Kasumi-1 (cell line): ENCODE measurements at regions not wholly inside any gene's neighbourhood (a gene's known extent, or its start where the extent isn't known, plus 50 kb on each side); places are given as distances from the start of the nearest gene placed in this dataset.
"Not testable (repeated sequence)": the region's sequence is repeated elsewhere in the genome, so short reads cannot be mapped to it uniquely, and the experiment has no call there.

Experiments
- DNase-seq, 2 experiments: peaks; one replicate each; lab custom pipeline; 2025; lab: John Stamatoyannopoulos, UW

DNA sequence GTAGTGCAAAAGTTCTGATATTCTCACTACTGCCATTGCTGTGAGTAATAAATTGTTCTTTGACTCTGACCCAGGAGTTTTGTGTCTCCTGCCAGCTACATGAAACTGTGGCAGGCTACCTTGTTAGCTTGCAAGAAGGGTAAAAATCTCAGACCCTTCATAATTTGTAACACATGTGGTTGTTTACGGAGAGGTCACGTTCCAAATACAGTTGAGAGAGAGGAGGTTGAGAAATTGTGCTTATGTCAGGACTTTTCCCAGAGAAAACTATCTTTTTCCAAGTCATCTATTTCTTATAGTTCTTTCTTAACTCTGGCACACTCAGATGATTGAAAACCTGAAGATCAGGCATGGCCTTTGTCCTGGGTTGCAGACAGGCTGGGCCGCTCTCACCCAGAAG, 114.4 kb upstream of the SVIL start:
- no peak for DNase-seq

DNA sequence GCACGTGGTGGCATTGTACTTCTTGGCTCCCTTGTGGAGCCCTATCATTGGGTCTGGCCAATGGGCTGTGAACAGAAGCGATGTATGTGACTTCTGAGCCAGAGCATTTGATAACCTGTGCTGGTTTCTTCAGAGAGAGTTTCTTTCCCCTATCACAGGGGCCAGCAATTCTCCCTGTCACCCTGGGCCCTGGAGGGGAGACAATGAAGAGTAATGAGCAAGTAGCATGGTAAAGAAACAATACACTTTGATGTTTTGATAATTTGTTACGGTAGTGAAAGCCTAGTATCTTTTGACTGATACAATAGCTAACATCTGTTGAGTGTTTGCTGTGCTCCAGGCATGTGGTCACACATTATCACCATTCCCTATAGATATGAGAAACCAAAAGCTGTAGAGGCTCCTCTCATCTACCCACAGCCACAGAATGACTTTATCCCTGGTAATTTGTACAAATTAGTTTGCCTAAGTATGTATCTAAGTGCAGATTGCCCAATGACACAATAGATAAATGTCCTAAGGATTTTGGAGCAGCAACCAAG, 113.4 kb upstream of the SVIL start:
- no peak for DNase-seq

DNA sequence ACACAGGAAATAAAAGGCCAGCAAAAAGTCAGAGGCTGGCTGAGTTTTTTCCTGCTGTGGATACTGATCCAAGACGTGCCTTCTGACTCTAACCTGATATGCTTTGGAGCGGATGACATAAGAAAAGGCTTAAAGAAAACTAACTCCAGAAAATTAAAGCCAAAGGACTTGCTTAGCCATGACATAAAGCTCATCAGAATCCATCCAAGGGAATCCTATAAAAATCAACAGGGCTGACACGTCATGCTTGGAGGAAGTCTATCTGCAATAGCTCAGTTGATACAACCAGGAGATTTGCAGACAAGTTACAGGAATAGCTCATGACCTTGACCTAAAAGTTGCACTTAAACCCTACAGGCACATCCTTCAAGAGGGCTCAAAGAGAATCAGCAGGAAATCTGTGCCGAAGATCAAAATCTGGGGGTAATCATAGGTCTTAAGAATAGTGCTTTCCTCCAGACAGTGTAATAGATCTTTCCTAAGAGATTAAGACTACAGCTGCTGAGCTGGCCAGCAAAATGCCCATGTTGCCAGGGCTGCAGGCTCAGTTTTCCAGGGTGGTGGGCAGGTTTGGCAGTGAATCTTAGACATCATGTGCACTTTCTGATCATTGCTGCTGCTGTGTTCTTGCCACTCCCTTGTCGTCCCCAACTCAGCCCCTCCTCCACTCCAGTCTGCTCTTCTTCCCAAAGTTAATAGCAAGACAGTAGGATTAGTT, 111.5 kb upstream of the SVIL start:
- DNase-seq: no peak

DNA sequence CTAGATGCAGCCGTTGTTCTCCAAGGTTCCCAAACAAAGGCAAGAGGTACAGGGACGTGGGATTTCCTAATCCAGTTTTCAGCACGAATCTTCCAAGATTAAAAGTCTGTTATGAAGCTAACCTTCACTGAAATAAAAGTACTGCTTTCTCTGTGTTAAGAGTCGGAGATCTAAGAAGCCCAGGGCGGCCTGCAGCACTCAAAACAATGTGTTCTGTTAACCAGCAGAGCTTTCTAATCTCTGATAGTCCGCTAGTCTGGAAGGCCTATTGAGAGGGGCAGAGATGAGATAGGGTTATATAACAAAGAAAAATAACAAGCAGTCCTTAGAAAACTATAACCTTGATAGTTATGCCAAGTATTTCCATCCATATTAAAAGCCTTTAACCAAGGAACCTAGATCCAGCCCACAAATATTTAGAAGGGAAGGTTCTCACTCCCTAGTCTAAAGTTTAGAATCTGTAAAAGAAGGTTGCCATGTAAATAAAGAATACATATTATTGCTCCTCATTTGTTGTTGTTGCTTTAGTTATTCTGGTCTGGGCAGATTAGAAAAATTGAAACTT, 106.3 kb upstream of the SVIL start:
- no peak for DNase-seq

DNA sequence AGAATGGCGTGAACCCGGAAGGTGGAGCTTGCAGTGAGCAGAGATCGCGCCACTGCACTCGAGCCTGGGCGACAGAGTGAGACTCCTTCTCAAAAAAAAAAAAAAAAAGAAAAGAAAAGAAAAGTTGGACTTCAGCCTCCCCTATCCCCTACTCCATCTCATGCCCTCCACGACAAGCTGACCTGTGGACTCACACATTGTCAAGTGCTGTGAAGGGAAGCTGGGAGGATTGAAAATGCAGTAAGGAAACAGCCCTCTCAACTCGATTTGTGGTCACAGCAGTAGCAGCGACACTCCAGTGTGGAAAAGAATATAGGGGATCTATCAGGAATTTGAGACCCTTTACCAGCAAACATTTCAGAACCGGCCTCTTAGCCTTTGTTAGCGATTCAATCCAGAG, 103.6 kb upstream of the SVIL start:
- no peak for DNase-seq

DNA sequence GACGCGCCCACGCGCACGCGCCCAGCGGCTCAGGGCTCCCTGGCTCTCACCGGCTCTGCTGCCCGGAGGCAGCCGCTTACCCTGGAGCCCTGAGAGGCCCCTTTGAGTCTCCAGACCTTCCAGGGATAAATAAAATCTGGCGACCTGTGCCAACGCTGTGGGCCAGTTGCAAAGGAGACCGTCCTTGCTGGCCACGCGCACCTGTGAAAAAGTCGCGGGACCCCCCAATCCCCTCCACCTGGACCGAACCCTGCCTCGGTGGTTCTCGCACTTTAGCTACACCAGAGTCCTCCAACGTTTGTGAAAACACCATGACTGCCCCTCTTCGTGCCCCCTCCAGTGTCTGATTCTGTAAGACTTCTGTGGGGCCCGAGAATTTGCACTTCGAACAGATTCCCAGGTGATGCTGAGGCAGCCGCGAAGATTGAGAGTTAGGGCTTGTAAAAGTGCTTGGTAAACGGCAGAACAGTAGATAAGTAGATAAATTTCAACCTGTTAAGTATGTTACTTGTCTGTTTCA, 102.4 kb upstream of the SVIL start:
- peak; percentile 8 to 52 for DNase-seq

DNA sequence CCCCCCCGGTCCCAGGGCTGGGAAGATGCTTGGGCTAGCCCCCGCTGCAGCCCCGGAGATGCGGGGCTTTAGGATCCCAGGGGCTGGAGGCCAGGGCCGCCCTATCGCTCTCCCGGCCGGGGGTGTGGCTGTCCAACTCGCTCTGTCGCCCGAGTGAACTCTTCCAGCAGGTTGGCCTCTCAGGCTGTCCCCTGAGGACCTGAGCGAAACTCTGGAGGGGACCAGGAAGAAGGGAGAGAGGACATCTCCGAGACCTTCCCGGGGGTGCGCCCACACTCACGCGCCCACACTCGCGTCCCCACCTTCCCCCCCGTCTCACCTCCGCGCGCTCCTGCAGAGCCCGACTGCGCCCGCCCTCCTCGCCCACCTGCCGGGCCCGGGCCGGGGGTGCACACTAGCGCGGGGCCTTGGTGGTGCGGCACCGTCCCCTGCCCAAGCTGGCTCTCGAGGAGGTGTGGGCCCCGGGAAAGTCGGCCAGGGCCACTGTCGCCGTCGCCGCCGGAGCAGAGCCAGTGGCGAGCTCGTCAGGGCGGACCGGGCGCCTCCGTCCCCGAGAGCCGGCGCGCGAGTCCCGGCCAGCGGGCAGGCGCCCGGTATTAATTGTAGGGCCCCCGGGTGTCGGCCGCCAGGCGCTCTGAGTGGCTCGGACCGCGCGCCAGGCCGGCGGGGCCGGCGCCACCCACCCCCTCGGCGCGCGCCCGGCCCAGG, 101.7 kb upstream of the SVIL start:
- DNase-seq: peak; percentile 21 to 40

DNA sequence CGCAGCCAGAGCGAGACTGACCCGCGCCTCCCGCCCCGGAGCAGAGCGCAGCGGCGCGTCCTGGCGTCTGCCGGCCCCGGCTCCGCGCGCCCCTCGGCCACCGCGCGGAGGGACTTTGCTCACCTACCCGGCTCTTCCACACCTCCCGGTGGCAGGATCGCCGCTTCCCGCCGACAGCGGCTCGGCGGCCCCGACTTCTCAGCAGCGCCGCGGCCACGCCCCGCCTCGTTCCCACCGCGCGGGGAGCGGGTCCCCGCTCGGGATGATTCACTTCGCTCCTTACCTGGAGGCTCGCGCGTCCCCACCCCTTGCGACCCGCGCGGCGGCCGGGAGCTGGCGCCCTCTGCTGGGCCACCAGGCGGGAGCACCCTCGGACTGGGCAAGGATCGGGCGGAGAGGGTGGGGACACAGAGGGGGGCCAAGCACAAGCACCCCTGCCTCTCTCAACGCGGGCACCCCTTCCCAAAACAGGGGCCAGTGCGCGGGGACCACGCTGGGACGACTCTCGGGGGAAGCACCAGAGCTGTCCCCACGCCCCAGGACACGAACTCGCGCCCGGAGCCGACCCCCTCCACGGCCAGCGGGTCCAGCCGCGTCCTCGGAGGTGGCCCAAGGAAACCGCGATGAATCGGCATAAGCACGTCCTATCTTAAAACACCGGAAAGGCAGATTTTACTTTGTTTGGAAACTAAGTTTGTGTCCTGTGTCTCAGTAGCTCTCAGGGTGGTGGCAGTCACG, 101.0 kb upstream of the SVIL start:
- peak; percentile 78 to 82 for DNase-seq

DNA sequence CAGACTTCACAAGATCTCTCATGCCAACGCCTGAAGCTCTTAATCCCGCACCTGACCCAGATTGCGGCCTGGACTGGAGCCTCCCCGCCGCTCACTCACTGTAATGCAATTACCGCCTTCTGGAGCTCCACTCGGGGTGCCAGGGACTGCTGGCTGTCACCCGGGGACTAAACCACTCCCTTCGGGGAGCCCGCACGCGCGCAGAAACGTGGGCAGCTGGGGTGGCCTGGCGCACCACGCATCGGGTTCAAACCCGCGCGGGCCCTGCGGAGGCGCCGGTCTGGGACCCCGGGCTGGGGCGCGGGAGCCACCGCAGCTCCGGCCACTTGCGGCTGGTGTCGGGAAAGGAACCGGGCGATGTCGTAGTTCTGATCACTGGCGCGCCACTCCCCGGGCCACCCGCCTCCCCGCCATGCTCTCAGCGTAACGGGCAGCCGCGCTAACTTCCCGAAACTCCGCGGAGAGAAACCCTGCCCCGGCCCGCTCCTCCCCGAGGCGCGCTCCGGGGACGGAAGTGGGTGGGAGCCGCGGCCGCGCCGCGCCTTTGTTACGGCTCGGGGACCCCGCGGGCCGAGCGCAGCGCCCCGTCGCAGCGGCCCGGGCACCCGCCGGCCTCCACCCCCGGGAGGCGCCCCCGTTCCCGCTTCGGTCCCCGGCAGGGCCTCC, 100.3 kb upstream of the SVIL start:
- DNase-seq: peak; percentile 60 to 65

DNA sequence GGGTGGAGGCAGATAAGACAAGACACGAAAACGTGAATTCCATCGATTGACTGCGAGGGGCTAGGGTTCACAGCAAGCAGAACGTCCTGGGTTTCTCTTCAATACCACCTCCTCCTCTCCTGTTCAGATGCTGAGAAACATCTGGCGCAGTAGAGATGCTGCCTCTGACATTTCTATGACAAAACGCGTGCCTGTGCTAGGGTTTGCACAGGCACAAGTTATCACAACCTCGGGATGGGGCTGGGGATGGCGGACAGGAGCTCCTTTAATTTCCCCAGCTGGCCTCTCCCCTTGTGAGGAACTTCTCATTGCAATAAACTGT, 99.8 kb upstream of the SVIL start:
- DNase-seq: no peak

DNA sequence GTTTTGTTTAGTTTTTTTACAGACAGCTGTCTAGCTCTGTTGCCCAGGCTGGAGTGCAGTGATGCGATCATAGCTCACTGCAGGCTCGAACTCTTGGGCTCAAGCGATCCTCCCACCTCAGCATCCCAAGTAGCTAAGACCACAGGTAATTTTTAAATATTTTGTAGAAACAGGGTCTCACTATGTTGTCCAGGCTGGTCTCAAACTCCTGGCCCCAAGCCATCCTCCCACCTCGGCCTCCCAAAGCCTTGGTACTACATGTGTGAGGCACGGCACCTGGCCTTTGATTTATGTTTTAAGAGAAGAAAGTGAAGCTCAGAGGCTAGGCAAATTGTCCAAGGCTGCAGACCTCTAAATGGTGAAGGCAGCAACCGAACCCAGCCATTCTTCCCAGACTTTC, 98.6 kb upstream of the SVIL start:
- DNase-seq: no peak

DNA sequence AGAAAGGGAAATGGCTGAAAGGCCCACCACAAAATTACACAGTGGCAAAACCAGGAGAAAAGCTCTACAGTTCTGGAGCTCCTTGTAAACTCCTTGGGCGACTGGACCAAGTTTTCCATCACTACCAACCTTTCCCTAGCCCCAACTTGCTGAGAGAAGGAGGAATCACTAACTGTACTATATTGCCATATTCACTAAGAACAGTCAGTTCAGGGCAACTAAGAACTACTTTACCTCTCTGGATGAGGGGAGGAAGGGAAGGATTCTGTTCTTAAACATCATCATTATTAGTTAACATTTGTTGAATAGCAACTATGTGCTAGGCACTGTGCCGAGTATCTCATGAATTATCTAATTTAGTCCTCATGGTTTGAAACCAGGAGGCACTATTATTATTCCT, 98.1 kb upstream of the SVIL start:
- no peak for DNase-seq

DNA sequence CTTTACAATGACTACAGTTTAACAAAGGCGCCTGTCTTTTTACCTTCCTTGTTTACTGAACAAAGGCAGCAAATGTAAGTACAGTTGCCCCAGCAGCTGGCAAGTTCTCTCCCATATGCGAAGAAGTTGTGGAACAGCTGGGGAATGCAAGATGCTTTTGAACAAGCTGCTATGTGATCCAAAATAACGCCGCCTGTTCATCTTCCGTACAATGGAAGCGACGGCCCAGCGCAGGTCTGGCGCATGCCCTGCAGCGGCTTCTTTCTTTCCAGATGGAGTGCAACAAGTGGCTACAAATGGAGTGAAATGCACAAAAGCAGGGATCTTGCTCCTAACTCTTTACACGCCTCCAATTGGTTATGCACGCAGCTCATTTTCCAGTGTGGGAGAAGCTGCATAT, 97.0 kb upstream of the SVIL start:
- no peak for DNase-seq

DNA sequence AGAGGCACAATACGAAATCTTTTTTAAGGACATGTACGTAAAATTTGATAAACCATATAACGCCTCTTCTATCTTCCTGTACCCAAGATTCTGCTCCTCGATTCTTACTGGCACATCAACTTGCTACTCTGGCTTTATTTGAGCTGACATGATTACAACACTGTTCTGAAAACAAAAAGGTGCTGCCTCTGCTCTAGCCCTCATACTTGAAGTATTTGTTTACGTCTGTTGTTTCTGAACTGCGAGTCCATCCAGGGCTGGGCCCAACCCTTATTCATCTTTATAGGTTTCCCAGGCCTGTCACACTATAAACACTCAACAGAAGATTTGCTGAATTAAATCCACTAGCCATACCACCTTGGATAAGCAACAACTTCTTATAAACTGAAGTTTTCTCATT, 96.2 kb upstream of the SVIL start:
- DNase-seq: no peak

DNA sequence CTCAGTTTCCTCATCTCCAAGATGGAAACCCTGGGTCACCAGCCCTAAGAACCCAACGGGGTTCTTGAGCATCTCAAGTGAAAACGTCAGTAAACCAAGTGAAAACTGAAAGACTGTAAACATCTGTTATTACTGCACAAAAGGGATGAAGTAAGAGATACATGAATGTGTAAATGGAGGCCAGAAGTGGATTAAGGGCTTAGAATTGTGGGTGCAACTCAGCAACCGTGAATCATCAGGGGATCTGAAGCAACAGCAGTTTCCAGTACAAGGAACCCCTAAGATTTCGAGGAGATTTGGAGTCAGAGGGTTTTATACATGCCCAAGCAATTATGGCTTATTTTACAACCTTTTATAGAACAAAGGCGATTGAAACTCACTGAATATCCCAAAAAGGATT, 95.7 kb upstream of the SVIL start:
- no peak for DNase-seq

DNA sequence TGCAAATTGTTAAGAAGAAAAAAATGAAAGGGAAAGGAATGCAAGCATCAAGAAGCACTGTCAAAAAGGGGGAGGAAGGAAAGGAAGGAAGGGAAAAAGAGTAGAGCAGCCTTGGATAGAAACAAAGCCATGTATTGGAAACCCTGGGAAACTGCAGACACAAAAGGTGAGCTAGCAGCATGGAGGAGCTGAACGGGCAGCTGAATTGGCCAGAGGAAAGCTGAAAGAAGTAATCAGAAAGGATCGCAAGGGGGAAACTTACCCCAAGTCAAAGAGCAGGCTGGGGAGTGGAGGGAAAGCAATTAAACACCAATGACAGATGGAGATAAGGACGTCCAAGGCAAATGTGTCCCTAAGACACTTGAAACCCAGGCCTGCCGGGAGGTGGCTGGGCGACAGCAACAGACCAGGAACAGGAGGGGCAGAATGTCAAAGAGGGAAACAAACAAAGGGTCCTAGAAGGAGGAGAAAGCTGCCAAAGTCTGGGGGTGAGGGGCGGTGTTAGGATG, 93.8 kb upstream of the SVIL start:
- DNase-seq: no peak

DNA sequence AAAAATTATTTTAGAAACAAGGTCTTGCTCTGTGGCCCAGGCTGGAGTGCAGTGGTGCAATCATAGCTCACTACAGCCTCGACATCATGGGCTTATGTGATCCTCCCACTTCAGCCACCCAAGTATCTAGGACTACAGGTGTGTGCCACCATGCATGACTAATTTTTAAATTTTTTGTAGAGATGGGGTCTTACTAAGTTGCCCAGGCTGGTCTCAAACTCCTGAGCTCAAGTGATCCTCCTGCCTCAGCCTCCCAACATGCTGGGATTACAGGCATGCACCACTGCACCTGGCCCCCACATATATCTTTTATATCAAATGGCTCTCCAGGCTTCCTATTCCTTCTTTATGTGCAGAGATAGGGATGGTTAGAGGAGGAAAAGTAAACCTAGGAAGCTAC, 91.2 kb upstream of the SVIL start:
- not testable (repeated sequence) for DNase-seq

DNA sequence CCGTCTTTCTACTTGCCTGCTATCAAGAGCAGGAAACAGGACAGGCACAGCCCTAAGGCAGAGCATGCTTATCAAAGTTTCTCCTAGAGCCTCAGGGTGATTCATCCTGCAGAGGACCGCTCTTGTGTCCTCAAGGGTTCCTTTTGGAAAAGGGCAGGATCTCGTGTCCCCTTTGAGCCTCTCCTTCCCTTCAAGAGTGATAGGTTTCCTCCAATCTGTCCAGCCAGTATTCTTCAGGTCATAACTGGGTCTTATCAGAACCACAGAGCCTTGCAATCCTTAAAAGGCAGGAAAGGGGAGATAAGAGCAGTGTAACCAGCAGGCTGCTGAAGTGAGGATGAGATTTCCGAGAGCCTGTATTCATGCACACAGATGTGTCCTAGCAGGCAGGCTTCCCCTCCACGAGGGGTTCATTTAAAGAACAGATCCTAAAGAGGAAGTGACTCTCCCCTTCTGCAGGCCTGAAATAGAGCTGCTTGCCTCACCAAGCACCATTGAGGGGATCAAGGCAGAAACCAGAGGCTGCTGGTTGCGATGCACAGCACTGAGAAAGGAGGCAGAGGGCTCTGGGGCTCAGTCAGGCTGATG, 90.5 kb upstream of the SVIL start:
- DNase-seq: peak; percentile 98

DNA sequence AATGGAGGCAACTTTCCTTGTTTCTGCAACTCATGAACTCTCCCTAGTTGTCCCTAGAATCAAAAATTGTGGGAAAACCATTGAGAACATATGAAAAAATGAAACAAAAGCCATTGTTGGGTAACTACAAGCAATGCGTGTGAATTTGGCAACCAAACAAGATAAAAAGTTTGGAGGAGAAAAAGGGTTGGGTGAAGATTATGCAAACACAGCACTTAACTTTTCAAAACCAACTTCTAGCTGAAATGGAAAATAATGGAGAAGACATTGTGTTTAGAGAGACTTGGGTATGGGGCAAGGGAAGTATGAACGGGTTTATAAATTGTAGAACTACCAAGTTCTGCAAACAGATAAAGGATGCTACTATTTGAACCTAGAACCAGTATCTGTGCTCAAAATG, 89.0 kb upstream of the SVIL start:
- DNase-seq: no peak

DNA sequence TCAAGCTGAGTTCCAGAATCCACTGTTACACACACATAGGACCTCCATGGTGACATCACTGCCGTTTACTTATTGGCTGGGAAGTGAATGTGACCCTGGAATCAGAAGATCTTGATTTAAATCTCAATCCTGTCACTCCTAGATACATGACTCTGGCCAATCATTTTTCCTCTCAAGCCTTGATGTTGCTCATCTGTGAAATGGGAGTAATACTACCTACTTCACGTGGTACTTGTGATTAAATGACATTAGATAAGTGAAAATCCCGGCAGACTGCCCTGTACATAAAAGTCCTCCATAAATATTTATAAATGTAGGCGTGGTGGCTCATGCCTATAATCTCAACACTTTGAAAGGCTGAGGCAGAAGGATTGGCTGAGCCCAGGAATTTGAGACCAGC, 88.0 kb upstream of the SVIL start:
- DNase-seq: no peak

DNA sequence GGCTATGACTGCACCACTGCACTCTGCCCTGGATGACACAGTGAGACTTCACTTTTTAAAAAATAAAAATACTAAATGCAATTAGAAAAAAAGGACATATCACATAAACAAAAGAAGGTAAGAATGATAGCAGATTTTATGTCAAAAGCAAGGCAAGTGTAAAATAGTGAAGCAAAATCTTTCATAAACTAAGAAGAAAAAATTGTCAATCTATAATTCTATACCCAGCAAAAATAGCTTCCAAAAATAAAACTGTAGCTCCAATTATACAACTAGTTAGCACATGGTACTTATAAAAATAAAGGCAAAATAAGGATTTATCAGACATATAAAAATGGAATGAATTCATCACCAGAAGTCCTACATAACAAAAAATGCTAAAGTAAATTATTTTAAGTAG, 85.4 kb upstream of the SVIL start:
- DNase-seq: no peak
